A549 (cell line): ENCODE measurements at regions not wholly inside any gene's neighbourhood (a gene's known extent, or its start where the extent isn't known, plus 50 kb on each side); places are given as distances from the start of the nearest gene placed in this dataset.
A peak's percentile ranks its signal among the peaks of the same experiment; 100 is the strongest.

ENCODE experiments used
- ATAC-seq, 2 experiments: fragments of 200-7000 bp in 1 of 2; fragments of >200 bp in 1 of 2; cut with Nextera tagmentation in 1 of 2; cut with Tn5 transposase in 1 of 2; 3 replicates each; pipeline versions ENCODE4 v1.8.0 to v1.9.1; 2018 to 2020; ENCODE audit warnings: mild to moderate bottlenecking in 1 of 2, moderate library complexity in 1 of 2
- CTCF ChIA-PET: fragments of 300-600 bp; sonication (Branson Sonifier 250); formaldehyde crosslinking; extraction: SDS; loops from one replicate; lab custom pipeline; 2021; ENCODE audit warnings: antibody characterized with exemption, inconsistent platforms; lab: Yijun Ruan, JAX
- POLR2A ChIA-PET: fragments of 350-600 bp; formaldehyde crosslinking; extraction: SDS; loops from one replicate; lab custom pipeline; 2021; ENCODE audit warnings: antibody characterized with exemption, inconsistent platforms; lab: Yijun Ruan, JAX
- DNase-seq, 2 experiments: peaks; one replicate each; pipeline versions ENCODE4 v3.0.0 to v3.0.0-alpha.2; 2011 to 2016; ENCODE audit warnings: low read depth in 1 of 2, low spot score in 1 of 2
- FAIRE-seq: peaks from 2 replicates; lab custom pipeline; 2011; peaks lifted over from hg19 to GRCh38; lab: Jason Lieb, UNC
- H3K27ac ChIP-seq, 2 experiments: fragments of >200 bp; sonication (Bioruptor Twin); formaldehyde crosslinking; 3 replicates each; pipeline ENCODE4 v1.5.1; 2016 to 2017
- H3K4me1 ChIP-seq: fragments of >200 bp; sonication (Bioruptor Twin); formaldehyde crosslinking; 3 replicates; pipeline ENCODE4 v1.6.1; 2016
- H3K4me2 ChIP-seq: fragments of >200 bp; sonication (Bioruptor Twin); formaldehyde crosslinking; 3 replicates; pipeline ENCODE4 v1.6.1; 2016
- H3K4me3 ChIP-seq: fragments of >200 bp; sonication (Bioruptor Twin); formaldehyde crosslinking; 3 replicates; pipeline ENCODE4 v1.5.1; 2016
- H3K9me3 ChIP-seq: fragments of >200 bp; sonication (Bioruptor Twin); formaldehyde crosslinking; 3 replicates; pipeline ENCODE4 v1.6.1; 2016
- BHLHE40 ChIP-seq: IDR thresholded peaks from 2 replicates; pipeline ENCODE4 v1.6.1; 2012; ENCODE audit warnings: low read depth, low read length, inconsistent platforms
- CBX8 ChIP-seq: fragments of 200-600 bp; sonication (generic); IDR thresholded peaks from 2 replicates; pipeline ENCODE4 v1.6.1; 2016
- CHD2 ChIP-seq: fragments of 150-350 bp; IDR thresholded peaks from 2 replicates; pipeline ENCODE4 v1.6.1; 2014; ENCODE audit warnings: low read length; ENCODE audit not compliant: partially characterized antibody
- CHD4 ChIP-seq: fragments of 200-600 bp; sonication (generic); IDR thresholded peaks from 2 replicates; pipeline ENCODE4 v1.6.1; 2016; ENCODE audit warnings: antibody characterized with exemption, mild to moderate bottlenecking, borderline replicate concordance
- EHMT2 ChIP-seq: fragments of 200-600 bp; sonication (generic); IDR thresholded peaks from 2 replicates; pipeline ENCODE4 v1.6.1; 2016; ENCODE audit warnings: antibody characterized with exemption, low read depth, mild to moderate bottlenecking, moderate library complexity
- EP300 ChIP-seq, 2 experiments: fragments of >200 bp; sonication (Bioruptor Twin); formaldehyde crosslinking; IDR thresholded peaks; 2 replicates in 1 of 2; 3 replicates in 1 of 2; pipeline ENCODE4 v1.6.1; 2016 to 2017
- GATA3 ChIP-seq: IDR thresholded peaks from 2 replicates; pipeline ENCODE4 v1.6.1; 2012; ENCODE audit warnings: borderline replicate concordance
- HES2 ChIP-seq: fragments of >200 bp; sonication (Bioruptor Twin); formaldehyde crosslinking; IDR thresholded peaks from 2 replicates; pipeline ENCODE4 v1.6.1; 2016
- HEYL ChIP-seq: fragments of 250-450 bp; sonication (Bioruptor Pico); IDR thresholded peaks from 2 replicates; pipeline ENCODE4 v1.8.0; 2021; ENCODE audit warnings: mild to moderate bottlenecking, moderate library complexity
- HOXA7 ChIP-seq: fragments of 250-450 bp; sonication (Bioruptor Pico); IDR thresholded peaks from 2 replicates; pipeline ENCODE4 v1.5.0; 2020; ENCODE audit warnings: mild to moderate bottlenecking, moderate library complexity
- HOXB5 ChIP-seq: fragments of 250-450 bp; sonication (Bioruptor Pico); IDR thresholded peaks from 2 replicates; pipeline ENCODE4 v1.5.0; 2020; ENCODE audit warnings: mild to moderate bottlenecking, moderate library complexity
- JUNB ChIP-seq: fragments of >200 bp; sonication (Bioruptor Twin); formaldehyde crosslinking; IDR thresholded peaks from 2 replicates; pipeline ENCODE4 v1.6.1; 2016
- NPAS2 ChIP-seq: fragments of 250-450 bp; sonication (Bioruptor Pico); IDR thresholded peaks from 2 replicates; pipeline ENCODE4 v1.8.0; 2022; ENCODE audit warnings: mild to moderate bottlenecking, moderate library complexity, borderline replicate concordance
- PHF8 ChIP-seq: fragments of 200-600 bp; sonication (generic); IDR thresholded peaks from 2 replicates; pipeline ENCODE4 v1.6.1; 2016; ENCODE audit warnings: low read depth, mild to moderate bottlenecking, antibody characterized with exemption, moderate library complexity, borderline replicate concordance
- POLR2A ChIP-seq: IDR thresholded peaks from 2 replicates; pipeline ENCODE4 v1.6.1; 2012; ENCODE audit warnings: mild to moderate bottlenecking, low read length
- POLR2AphosphoS2 ChIP-seq: conservative IDR thresholded peaks from 2 replicates; pipeline ENCODE4 v1.6.1; 2012; ENCODE audit warnings: low read length, improper control_type of control experiment, inconsistent platforms
- RAD21 ChIP-seq, 2 experiments: fragments of >200 bp in 1 of 2; sonication (Bioruptor Twin) in 1 of 2; formaldehyde crosslinking in 1 of 2; IDR thresholded peaks in 1 of 2; conservative IDR thresholded peaks in 1 of 2; 2 replicates in 1 of 2; 3 replicates in 1 of 2; pipeline ENCODE4 v1.6.1; 2012 to 2018; ENCODE audit warnings: inconsistent platforms in 1 of 2
- RARB ChIP-seq: fragments of 250-450 bp; sonication (Bioruptor Pico); IDR thresholded peaks from 2 replicates; pipeline ENCODE4 v1.8.0; 2021; ENCODE audit warnings: mild to moderate bottlenecking, moderate library complexity
- REST ChIP-seq: fragments of 200-600 bp; sonication (generic); IDR thresholded peaks from 2 replicates; pipeline ENCODE4 v1.6.1; 2016; ENCODE audit warnings: antibody characterized with exemption, mild to moderate bottlenecking, moderate library complexity
- RFX5 ChIP-seq: fragments of 450-650 bp; IDR thresholded peaks from 2 replicates; pipeline ENCODE4 v1.7.1; 2014; ENCODE audit warnings: antibody characterized with exemption, mild to moderate bottlenecking, moderate library complexity
- RNF2 ChIP-seq: fragments of 200-600 bp; sonication (generic); IDR thresholded peaks from 2 replicates; pipeline ENCODE4 v1.6.1; 2016; ENCODE audit warnings: low read depth, mild to moderate bottlenecking, antibody characterized with exemption, moderate library complexity, borderline replicate concordance
- SREBF2 ChIP-seq: fragments of 450-650 bp; IDR thresholded peaks from 2 replicates; pipeline ENCODE4 v1.6.1; 2014; ENCODE audit warnings: mild to moderate bottlenecking, moderate library complexity
- TFCP2L1 ChIP-seq: fragments of 250-450 bp; sonication (Bioruptor Pico); IDR thresholded peaks from 2 replicates; pipeline ENCODE4 v1.5.0; 2021; ENCODE audit warnings: mild to moderate bottlenecking
- TP53 ChIP-seq: fragments of 250-450 bp; sonication (Bioruptor Pico); IDR thresholded peaks from 2 replicates; pipeline ENCODE4 v1.5.0; 2021; ENCODE audit warnings: mild to moderate bottlenecking, moderate library complexity
- ZNF302 ChIP-seq: fragments of 250-450 bp; sonication (Bioruptor Pico); IDR thresholded peaks from 2 replicates; pipeline ENCODE4 v1.9.0; 2021; ENCODE audit warnings: inconsistent platforms, mild to moderate bottlenecking, moderate library complexity
- whole genome bisulfite sequencing: methylation state at CpG from one replicate; pipeline ENCODE4 v1.1.6; 2017; ENCODE audit errors: missing lambda C conversion rate; 5-methylcytosine and 5-hydroxymethylcytosine counted together
- TF ChIP-seq, protein P1 (sequence below): fragments of >200 bp; sonication (Bioruptor Twin); formaldehyde crosslinking; IDR thresholded peaks from 3 replicates; pipeline ENCODE4 v1.6.1; 2016
- TF ChIP-seq, protein P2 (sequence below): fragments of >200 bp; sonication (Bioruptor Twin); formaldehyde crosslinking; IDR thresholded peaks from 3 replicates; pipeline ENCODE4 v1.5.1; 2016
- TF ChIP-seq, protein P3 (sequence below): fragments of 150-350 bp; IDR thresholded peaks from 2 replicates; pipeline ENCODE4 v1.6.1; 2014; ENCODE audit warnings: low read depth, mild to moderate bottlenecking, low read length

DNA sequence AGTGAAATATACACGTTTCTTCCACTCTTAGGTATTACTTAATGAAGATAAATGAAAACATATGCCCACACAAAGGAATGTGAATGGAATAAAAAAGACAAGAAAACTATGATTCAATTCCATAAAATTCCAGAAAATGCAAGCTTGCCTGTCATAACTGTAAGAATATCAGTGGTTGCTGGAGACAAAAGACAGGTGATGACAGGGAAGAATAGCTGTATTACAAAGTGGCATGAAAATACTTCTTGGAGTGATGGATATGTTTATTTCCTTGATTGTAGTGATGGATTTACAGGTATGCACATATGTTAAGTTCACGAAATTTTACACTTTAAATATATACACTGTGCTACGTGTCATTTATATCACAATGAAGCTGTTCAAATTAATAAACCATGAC lies 553.3 kb downstream of the HTR1A start:
- FAIRE-seq: no peak
- no peak overlapping the region for H3K27ac ChIP-seq
- no peak for ATAC-seq
- H3K4me1 ChIP-seq: no peaks in the 10 kb centered on the region
- TF ChIP-seq CHD2: no peak
- TF ChIP-seq, protein P1, sequence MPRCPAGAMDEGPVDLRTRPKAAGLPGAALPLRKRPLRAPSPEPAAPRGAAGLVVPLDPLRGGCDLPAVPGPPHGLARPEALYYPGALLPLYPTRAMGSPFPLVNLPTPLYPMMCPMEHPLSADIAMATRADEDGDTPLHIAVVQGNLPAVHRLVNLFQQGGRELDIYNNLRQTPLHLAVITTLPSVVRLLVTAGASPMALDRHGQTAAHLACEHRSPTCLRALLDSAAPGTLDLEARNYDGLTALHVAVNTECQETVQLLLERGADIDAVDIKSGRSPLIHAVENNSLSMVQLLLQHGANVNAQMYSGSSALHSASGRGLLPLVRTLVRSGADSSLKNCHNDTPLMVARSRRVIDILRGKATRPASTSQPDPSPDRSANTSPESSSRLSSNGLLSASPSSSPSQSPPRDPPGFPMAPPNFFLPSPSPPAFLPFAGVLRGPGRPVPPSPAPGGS: no peak
- TF ChIP-seq TFCP2L1 (CRISPR knock-in tag): no peak
- TF ChIP-seq EP300 (IDR thresholded peaks at IDR 0.05): no peak
- no peak for TF ChIP-seq HEYL (CRISPR knock-in tag)
- TF ChIP-seq PHF8: no peak
- TF ChIP-seq GATA3: no peak
- TF ChIP-seq ZNF302 (CRISPR knock-in tag): no peak
- no peak for TF ChIP-seq CHD4
- TF ChIP-seq TP53 (CRISPR knock-in tag): no peak
- TF ChIP-seq, protein P2, sequence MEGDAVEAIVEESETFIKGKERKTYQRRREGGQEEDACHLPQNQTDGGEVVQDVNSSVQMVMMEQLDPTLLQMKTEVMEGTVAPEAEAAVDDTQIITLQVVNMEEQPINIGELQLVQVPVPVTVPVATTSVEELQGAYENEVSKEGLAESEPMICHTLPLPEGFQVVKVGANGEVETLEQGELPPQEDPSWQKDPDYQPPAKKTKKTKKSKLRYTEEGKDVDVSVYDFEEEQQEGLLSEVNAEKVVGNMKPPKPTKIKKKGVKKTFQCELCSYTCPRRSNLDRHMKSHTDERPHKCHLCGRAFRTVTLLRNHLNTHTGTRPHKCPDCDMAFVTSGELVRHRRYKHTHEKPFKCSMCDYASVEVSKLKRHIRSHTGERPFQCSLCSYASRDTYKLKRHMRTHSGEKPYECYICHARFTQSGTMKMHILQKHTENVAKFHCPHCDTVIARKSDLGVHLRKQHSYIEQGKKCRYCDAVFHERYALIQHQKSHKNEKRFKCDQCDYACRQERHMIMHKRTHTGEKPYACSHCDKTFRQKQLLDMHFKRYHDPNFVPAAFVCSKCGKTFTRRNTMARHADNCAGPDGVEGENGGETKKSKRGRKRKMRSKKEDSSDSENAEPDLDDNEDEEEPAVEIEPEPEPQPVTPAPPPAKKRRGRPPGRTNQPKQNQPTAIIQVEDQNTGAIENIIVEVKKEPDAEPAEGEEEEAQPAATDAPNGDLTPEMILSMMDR: no peak
- no peak for TF ChIP-seq JUNB
- TF ChIP-seq NPAS2: no peak
- TF ChIP-seq SREBF2: no peak
- TF ChIP-seq RNF2: no peak
- no peak for TF ChIP-seq POLR2A
- no peak for TF ChIP-seq POLR2AphosphoS2
- 0% methylated on average over 3 of the region's 3 CpGs for WGBS
- ChIA-PET POLR2A (no interaction called here), CTCF (no interaction called here)
- no peak overlapping the region for H3K4me2 ChIP-seq
- no peak for DNase-seq
- H3K4me3 ChIP-seq: no peak overlapping the region
- no peaks in the 10 kb centered on the region for H3K9me3 ChIP-seq

DNA sequence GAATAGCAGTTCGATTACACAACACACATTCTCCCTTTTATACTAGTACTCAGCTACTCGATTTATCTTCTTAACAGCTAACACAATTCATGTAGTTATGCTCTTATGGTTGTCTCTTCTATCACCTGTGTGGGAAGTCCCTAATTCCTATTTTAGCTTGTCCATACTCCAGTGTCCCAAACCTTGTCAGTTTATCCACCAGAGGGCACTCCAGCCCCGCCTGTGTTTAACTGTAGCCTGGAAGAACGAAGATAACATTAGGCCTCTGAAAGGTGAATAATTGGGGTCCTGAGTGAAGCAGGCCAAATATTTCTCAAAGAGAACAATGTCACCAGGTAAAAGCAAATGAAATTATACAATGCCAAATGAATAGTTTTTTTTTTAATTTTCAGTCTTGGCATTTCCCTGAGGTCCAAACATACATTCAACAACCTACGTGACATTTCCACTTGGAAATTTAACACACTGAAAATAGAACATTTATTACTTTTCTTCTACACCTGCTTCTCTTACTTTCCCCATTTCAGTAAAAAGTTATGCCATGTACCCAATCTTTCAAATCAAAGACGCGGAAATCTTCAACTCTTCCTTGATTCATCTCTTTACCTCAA lies 560.7 kb downstream of the HTR1A start:
- H3K4me1 ChIP-seq: no peaks in the 10 kb centered on the region
- ChIA-PET CTCF (interaction anchor here (0.7 to 1.6 kb wide), 14 partner anchors 10 to 1541 kb away, joined by 3 to 6 read pairs (median 3); partner anchors contain the start of gene HTR1A), POLR2A (no interaction called here)
- ATAC-seq (peak; percentile 90 to 93), DNase-seq (peak; percentile 8 to 53), FAIRE-seq (peak; percentile 54)
- no peak overlapping the region for H3K27ac ChIP-seq
- H3K4me2 ChIP-seq: no peak overlapping the region
- no peak overlapping the region for H3K4me3 ChIP-seq
- H3K9me3 ChIP-seq: no peaks in the 10 kb centered on the region
- 39% methylated on average over 7 of the region's 7 CpGs for WGBS
- TF ChIP-seq HES2: no peak
- TF ChIP-seq RFX5: no peak
- no peak for TF ChIP-seq HOXA7
- TF ChIP-seq, protein P2: peak; percentile 72
- no peak for TF ChIP-seq JUNB
- no peak for TF ChIP-seq EP300 (IDR thresholded peaks at IDR 0.05)
- TF ChIP-seq REST: no peak
- TF ChIP-seq HOXB5: no peak
- TF ChIP-seq, protein P3, sequence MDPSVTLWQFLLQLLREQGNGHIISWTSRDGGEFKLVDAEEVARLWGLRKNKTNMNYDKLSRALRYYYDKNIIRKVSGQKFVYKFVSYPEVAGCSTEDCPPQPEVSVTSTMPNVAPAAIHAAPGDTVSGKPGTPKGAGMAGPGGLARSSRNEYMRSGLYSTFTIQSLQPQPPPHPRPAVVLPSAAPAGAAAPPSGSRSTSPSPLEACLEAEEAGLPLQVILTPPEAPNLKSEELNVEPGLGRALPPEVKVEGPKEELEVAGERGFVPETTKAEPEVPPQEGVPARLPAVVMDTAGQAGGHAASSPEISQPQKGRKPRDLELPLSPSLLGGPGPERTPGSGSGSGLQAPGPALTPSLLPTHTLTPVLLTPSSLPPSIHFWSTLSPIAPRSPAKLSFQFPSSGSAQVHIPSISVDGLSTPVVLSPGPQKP: no peak
- no peak for TF ChIP-seq CHD4
- TF ChIP-seq RARB (CRISPR knock-in tag): no peak
- no peak for TF ChIP-seq EHMT2
- TF ChIP-seq CHD2: no peak
- no peak for TF ChIP-seq SREBF2
- TF ChIP-seq BHLHE40: no peak
- TF ChIP-seq TP53 (CRISPR knock-in tag): no peak
- TF ChIP-seq CBX8: no peak
- TF ChIP-seq RAD21 (conservative IDR thresholded peaks at IDR 0.05 in 1 of 2, IDR thresholded peaks at IDR 0.05 in 1 of 2): peak; percentile 74 to 85
